MM.1S (cell line): ENCODE measurements at regions not wholly inside any gene's neighbourhood (a gene's known extent, or its start where the extent isn't known, plus 50 kb on each side); places are given as distances from the start of the nearest gene placed in this dataset.

ENCODE experiments used
- CTCF ChIP-seq: fragments of 300-600 bp; sonication (generic); IDR thresholded peaks from 2 replicates; pipeline ENCODE4 v1.5.1; 2016; ENCODE audit warnings: antibody characterized with exemption, low read length, mixed read lengths
- EZH2phosphoT487 ChIP-seq: fragments of 300-600 bp; sonication (generic); IDR thresholded peaks from 2 replicates; pipeline ENCODE4 v1.6.1; 2018; ENCODE audit warnings: antibody characterized with exemption, low read length

GRCh38 chr13:91106565-91106964 lies 240.9 kb upstream of the MIR17HG start:
- TF ChIP-seq EZH2phosphoT487 = no peak
- TF ChIP-seq CTCF = no peak
